ENCODE measurements at regions not wholly inside any gene's neighbourhood (a gene's known extent, or its start where the extent isn't known, plus 50 kb on each side); places are given as distances from the start of the nearest gene placed in this dataset.

DNA sequence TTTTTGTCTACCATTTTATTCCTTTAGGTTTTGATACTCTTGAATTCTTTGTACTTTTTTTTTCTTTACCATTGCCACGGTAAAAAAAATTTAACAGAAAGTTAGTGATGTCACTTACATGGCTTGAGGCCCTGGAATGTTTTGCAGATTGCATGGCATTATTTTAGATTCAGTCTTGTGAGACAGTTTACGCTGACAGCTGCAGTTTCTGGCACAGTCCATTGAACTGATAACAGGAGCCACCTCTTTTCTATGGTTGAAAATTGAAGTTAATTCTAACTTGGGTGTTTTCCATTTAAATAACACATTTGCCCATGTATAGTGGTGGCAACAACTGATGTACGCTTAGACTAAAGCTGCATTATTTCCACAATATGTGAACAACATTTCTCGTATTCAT is 1028.5 kb downstream of the CDH18 start:
- Histone ChIP-seq H2AFZ (ENCODE audit: low read depth, low read length) (no peak overlapping the region), H3K9ac (ENCODE audit: low read depth, low read length) (no peak overlapping the region)
- TF ChIP-seq, protein P1, sequence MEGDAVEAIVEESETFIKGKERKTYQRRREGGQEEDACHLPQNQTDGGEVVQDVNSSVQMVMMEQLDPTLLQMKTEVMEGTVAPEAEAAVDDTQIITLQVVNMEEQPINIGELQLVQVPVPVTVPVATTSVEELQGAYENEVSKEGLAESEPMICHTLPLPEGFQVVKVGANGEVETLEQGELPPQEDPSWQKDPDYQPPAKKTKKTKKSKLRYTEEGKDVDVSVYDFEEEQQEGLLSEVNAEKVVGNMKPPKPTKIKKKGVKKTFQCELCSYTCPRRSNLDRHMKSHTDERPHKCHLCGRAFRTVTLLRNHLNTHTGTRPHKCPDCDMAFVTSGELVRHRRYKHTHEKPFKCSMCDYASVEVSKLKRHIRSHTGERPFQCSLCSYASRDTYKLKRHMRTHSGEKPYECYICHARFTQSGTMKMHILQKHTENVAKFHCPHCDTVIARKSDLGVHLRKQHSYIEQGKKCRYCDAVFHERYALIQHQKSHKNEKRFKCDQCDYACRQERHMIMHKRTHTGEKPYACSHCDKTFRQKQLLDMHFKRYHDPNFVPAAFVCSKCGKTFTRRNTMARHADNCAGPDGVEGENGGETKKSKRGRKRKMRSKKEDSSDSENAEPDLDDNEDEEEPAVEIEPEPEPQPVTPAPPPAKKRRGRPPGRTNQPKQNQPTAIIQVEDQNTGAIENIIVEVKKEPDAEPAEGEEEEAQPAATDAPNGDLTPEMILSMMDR (IDR thresholded peaks at IDR 0.05; ENCODE audit: borderline replicate concordance, extremely low read depth, low read length, poor library complexity, severe bottlenecking), result no peak
- TF ChIP-seq EZH2 (IDR thresholded peaks at IDR 0.05; ENCODE audit: borderline replicate concordance, low read depth, low read length, severe bottlenecking), result no peak

DNA sequence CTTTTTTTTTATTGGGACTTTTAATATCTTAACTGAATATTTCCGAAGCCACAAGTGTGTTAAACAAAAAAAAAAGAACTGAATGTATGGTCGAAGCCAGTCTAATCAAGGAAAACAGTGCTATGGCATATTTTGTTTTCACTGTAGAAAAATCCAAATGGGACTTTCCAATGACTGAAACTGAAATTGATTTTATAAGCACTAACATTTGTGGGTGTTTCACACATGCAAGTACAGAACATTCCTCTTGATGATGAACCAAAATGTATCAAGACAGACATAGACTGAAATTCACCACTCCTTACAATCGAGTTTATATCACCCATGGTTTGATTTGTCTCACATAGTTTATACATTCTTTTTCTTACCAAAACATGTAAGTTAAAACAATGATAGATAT is 1026.8 kb downstream of the CDH18 start:
- Histone ChIP-seq H3K27ac (ENCODE audit: low read length) (no peak overlapping the region), H3K27me3 (ENCODE audit: insufficient read depth, low read length, poor library complexity) (no peaks in the 10 kb centered on the region), H4K20me1 (ENCODE audit: insufficient read depth, low read length) (no peaks in the 10 kb centered on the region), H3K36me3 (ENCODE audit: insufficient read depth, low read length) (no peaks in the 10 kb centered on the region), H3K79me2 (ENCODE audit: insufficient read depth, low read length) (no peaks in the 10 kb centered on the region), H3K4me1 (ENCODE audit: insufficient read depth, low read length) (no peaks in the 10 kb centered on the region), H3K4me3 (ENCODE audit: low read depth in 1 of 2, low read length in 2 of 2) (no peak overlapping the region), H2AFZ (ENCODE audit: low read depth, low read length) (no peak overlapping the region), H3K4me2 (ENCODE audit: insufficient read depth, low read length) (no peak overlapping the region), H3K9ac (ENCODE audit: low read depth, low read length) (no peak overlapping the region), H3K9me3 (ENCODE audit: insufficient read depth, low read length, severe bottlenecking) (no peaks in the 10 kb centered on the region)
- no peak for DNase-seq
- ATAC-seq (ENCODE audit: insufficient read depth, low read depth), result no peak
- no peak for TF ChIP-seq EZH2 (IDR thresholded peaks at IDR 0.05; ENCODE audit: borderline replicate concordance, low read depth, low read length, severe bottlenecking)
- TF ChIP-seq, protein P1 (IDR thresholded peaks at IDR 0.05; ENCODE audit: borderline replicate concordance, extremely low read depth, low read length, poor library complexity, severe bottlenecking), result no peak

More for the DNA sequence above, 1028.5 kb downstream of the CDH18 start:
- Histone ChIP-seq H3K79me2 (ENCODE audit: insufficient read depth, low read length) (no peaks in the 10 kb centered on the region), H3K36me3 (ENCODE audit: insufficient read depth, low read length) (no peaks in the 10 kb centered on the region), H3K27ac (ENCODE audit: low read length) (no peak overlapping the region), H3K27me3 (ENCODE audit: insufficient read depth, low read length, poor library complexity) (no peaks in the 10 kb centered on the region), H3K4me2 (ENCODE audit: insufficient read depth, low read length) (no peak overlapping the region), H3K4me3 (ENCODE audit: low read depth in 1 of 2, low read length in 2 of 2) (no peak overlapping the region), H4K20me1 (ENCODE audit: insufficient read depth, low read length) (no peaks in the 10 kb centered on the region), H3K4me1 (ENCODE audit: insufficient read depth, low read length) (no peaks in the 10 kb centered on the region), H3K9me3 (ENCODE audit: insufficient read depth, low read length, severe bottlenecking) (no peaks in the 10 kb centered on the region)
- ATAC-seq (ENCODE audit: insufficient read depth, low read depth) (no peak), DNase-seq (no peak)

DNA sequence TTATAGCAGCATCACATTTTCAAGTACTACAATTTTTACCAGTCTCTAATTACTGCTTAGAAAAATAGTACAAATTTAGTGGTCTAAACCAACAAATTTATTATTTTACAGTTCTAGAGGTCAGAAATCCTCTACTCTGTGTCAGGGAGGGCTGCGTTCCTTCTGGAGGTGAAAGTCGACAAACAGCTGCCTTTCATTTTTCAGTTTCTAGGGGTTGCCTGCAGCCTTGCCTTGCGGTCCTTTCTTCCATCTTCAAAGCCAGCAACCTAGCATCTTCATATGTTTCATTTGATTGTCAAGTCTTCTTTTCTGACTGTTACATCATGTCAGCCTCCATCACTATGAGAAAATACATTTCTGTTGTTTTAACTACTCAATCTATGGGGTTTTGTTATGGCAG is 1022.1 kb downstream of the CDH18 start:
- H3K4me2 ChIP-seq (ENCODE audit: insufficient read depth, low read length), result no peak overlapping the region
- H3K9me3 ChIP-seq (ENCODE audit: insufficient read depth, low read length, severe bottlenecking), result no peaks in the 10 kb centered on the region
- no peaks in the 10 kb centered on the region for H3K36me3 ChIP-seq (ENCODE audit: insufficient read depth, low read length)
- H3K27ac ChIP-seq (ENCODE audit: low read length), result no peak overlapping the region
- H4K20me1 ChIP-seq (ENCODE audit: insufficient read depth, low read length), result no peaks in the 10 kb centered on the region
- no peaks in the 10 kb centered on the region for H3K79me2 ChIP-seq (ENCODE audit: insufficient read depth, low read length)
- H3K27me3 ChIP-seq (ENCODE audit: insufficient read depth, low read length, poor library complexity), result no peaks in the 10 kb centered on the region
- DNase-seq, result no peak
- H3K9ac ChIP-seq (ENCODE audit: low read depth, low read length), result no peak overlapping the region
- no peak overlapping the region for H2AFZ ChIP-seq (ENCODE audit: low read depth, low read length)
- no peak for TF ChIP-seq EZH2 (IDR thresholded peaks at IDR 0.05; ENCODE audit: borderline replicate concordance, low read depth, low read length, severe bottlenecking)
- ATAC-seq (ENCODE audit: insufficient read depth, low read depth), result no peak
- no peak overlapping the region for H3K4me3 ChIP-seq (ENCODE audit: low read depth in 1 of 2, low read length in 2 of 2)
- H3K4me1 ChIP-seq (ENCODE audit: insufficient read depth, low read length), result no peaks in the 10 kb centered on the region

DNA sequence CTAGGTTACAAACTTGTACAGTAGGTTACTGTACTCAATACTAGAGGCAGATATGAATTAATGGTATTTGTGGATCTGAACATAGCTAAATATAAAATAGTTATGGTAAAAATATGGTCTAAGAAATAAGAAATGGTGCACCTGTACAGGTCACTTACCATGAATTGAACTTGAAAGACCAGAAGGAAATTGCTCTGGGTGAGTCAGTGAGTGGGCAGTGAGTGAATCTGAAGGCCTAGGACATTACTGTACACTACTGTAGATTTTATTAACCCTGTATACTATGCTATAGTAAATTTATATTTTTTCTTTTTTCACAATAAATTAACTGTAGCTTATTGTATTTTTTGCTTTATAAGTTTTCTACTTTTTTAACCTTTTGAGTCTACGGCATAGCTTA is 1020.4 kb downstream of the CDH18 start:
- Histone ChIP-seq H4K20me1 (ENCODE audit: insufficient read depth, low read length) (no peaks in the 10 kb centered on the region), H3K9me3 (ENCODE audit: insufficient read depth, low read length, severe bottlenecking) (no peaks in the 10 kb centered on the region), H3K27me3 (ENCODE audit: insufficient read depth, low read length, poor library complexity) (no peaks in the 10 kb centered on the region), H3K4me1 (ENCODE audit: insufficient read depth, low read length) (no peaks in the 10 kb centered on the region), H3K9ac (ENCODE audit: low read depth, low read length) (no peak overlapping the region), H3K79me2 (ENCODE audit: insufficient read depth, low read length) (no peaks in the 10 kb centered on the region), H3K36me3 (ENCODE audit: insufficient read depth, low read length) (no peaks in the 10 kb centered on the region), H3K4me3 (ENCODE audit: low read depth in 1 of 2, low read length in 2 of 2) (no peak overlapping the region), H2AFZ (ENCODE audit: low read depth, low read length) (no peak overlapping the region), H3K4me2 (ENCODE audit: insufficient read depth, low read length) (no peak overlapping the region), H3K27ac (ENCODE audit: low read length) (no peak overlapping the region)
- no peak for TF ChIP-seq EZH2 (IDR thresholded peaks at IDR 0.05; ENCODE audit: borderline replicate concordance, low read depth, low read length, severe bottlenecking)
- TF ChIP-seq, protein P1 (IDR thresholded peaks at IDR 0.05; ENCODE audit: borderline replicate concordance, extremely low read depth, low read length, poor library complexity, severe bottlenecking), result no peak
- DNase-seq, result no peak
- ATAC-seq (ENCODE audit: insufficient read depth, low read depth), result no peak

Data from DND-41 (cell line).